ENCODE measurements at regions not wholly inside any gene's neighbourhood (a gene's known extent, or its start where the extent isn't known, plus 50 kb on each side); places are given as distances from the start of the nearest gene placed in this dataset.

- POLR2A ChIA-PET (ENCODE audit: unreplicated experiment) = no interaction called here
These were observed 545.4 kb downstream of the TBC1D22A start for GRCh38 chr22:47307822-47308221.

GRCh38 chr22:47307326-47307725 lies 544.9 kb downstream of the TBC1D22A start:
- ChIA-PET POLR2A (ENCODE audit: unreplicated experiment) (interaction anchor here (0.6 kb wide), 1 partner anchor 428 kb away, joined by 4 read pairs; no protein-coding TSS in a partner anchor), CTCF (interaction anchor here (0.5 kb wide), 1 partner anchor 273 kb away, joined by 5 read pairs; no protein-coding TSS in a partner anchor)
- H3K4me1 ChIP-seq (ENCODE audit: insufficient read depth, low read length) = peaks cover 37% of the 10 kb centered on the region
- DNase-seq (peak; percentile 51), ATAC-seq (peak; percentile 49; the same call in 1 of the 2 replicates)
- H4K20me1 ChIP-seq (ENCODE audit: low read length) = no peaks in the 10 kb centered on the region
- H3K4me2 ChIP-seq (ENCODE audit: low read length) = no peak overlapping the region
- no peaks in the 10 kb centered on the region for H3K36me3 ChIP-seq (ENCODE audit: low read depth, low read length)
- no TSS peak for BruUV-seq (replicated peaks)
- H3K27me3 ChIP-seq (ENCODE audit: low read length) = no peaks in the 10 kb centered on the region
- intact Hi-C loops (cut with micrococcal nuclease) = no loop called here
- no peaks in the 10 kb centered on the region for H3K79me2 ChIP-seq (ENCODE audit: low read length)
- no peaks in the 10 kb centered on the region for H3F3A ChIP-seq (ENCODE audit: low read length, unreplicated experiment)
- no peaks in the 10 kb centered on the region for H3K9me2 ChIP-seq (replicated peaks; ENCODE audit: low read length)
- H3K9me3 ChIP-seq (ENCODE audit: low read length) = no peaks in the 10 kb centered on the region
- H3K4me3 ChIP-seq (ENCODE audit: low read length) = no peak overlapping the region
- no peak overlapping the region for H3K9ac ChIP-seq (ENCODE audit: low read length)
- no peak overlapping the region for H2AFZ ChIP-seq (ENCODE audit: low read length)
- H3K27ac ChIP-seq (ENCODE audit: low read length) = no peak overlapping the region
- TF ChIP-seq EZH2 (IDR thresholded peaks at IDR 0.05; ENCODE audit: low read length, unreplicated experiment) (no peak), EZH2phosphoT487 (IDR thresholded peaks at IDR 0.05; ENCODE audit: borderline replicate concordance, low read length) (no peak)
- TF ChIP-seq, protein P1, sequence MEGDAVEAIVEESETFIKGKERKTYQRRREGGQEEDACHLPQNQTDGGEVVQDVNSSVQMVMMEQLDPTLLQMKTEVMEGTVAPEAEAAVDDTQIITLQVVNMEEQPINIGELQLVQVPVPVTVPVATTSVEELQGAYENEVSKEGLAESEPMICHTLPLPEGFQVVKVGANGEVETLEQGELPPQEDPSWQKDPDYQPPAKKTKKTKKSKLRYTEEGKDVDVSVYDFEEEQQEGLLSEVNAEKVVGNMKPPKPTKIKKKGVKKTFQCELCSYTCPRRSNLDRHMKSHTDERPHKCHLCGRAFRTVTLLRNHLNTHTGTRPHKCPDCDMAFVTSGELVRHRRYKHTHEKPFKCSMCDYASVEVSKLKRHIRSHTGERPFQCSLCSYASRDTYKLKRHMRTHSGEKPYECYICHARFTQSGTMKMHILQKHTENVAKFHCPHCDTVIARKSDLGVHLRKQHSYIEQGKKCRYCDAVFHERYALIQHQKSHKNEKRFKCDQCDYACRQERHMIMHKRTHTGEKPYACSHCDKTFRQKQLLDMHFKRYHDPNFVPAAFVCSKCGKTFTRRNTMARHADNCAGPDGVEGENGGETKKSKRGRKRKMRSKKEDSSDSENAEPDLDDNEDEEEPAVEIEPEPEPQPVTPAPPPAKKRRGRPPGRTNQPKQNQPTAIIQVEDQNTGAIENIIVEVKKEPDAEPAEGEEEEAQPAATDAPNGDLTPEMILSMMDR (conservative IDR thresholded peaks at IDR 0.05; ENCODE audit: low read depth, low read length) = no peak

More at GRCh38 chr22:47307822-47308221, 545.4 kb downstream of the TBC1D22A start:
- Histone ChIP-seq H3K9ac (ENCODE audit: low read length) (no peak overlapping the region), H3K79me2 (ENCODE audit: low read length) (no peaks in the 10 kb centered on the region), H3K27ac (ENCODE audit: low read length) (no peak overlapping the region), H2AFZ (ENCODE audit: low read length) (no peak overlapping the region), H3K9me2 (replicated peaks; ENCODE audit: low read length) (no peaks in the 10 kb centered on the region), H4K20me1 (ENCODE audit: low read length) (no peaks in the 10 kb centered on the region), H3K9me3 (ENCODE audit: low read length) (no peaks in the 10 kb centered on the region), H3K4me3 (ENCODE audit: low read length) (no peak overlapping the region), H3K36me3 (ENCODE audit: low read depth, low read length) (no peaks in the 10 kb centered on the region), H3F3A (ENCODE audit: low read length, unreplicated experiment) (no peaks in the 10 kb centered on the region), H3K4me2 (ENCODE audit: low read length) (no peak overlapping the region), H3K4me1 (ENCODE audit: insufficient read depth, low read length) (peaks cover 37% of the 10 kb centered on the region), H3K27me3 (ENCODE audit: low read length) (no peaks in the 10 kb centered on the region)
- no TSS peak for BruUV-seq (replicated peaks)
- no peak for ATAC-seq
- intact Hi-C loops (cut with micrococcal nuclease) = no loop called here
- no peak for DNase-seq
- CTCF ChIA-PET = no interaction called here
- TF ChIP-seq EZH2phosphoT487 (IDR thresholded peaks at IDR 0.05; ENCODE audit: borderline replicate concordance, low read length) = no peak
- TF ChIP-seq, protein P1 (conservative IDR thresholded peaks at IDR 0.05; ENCODE audit: low read depth, low read length) = no peak
- no peak for TF ChIP-seq EZH2 (IDR thresholded peaks at IDR 0.05; ENCODE audit: low read length, unreplicated experiment)

GRCh38 chr22:47304854-47305253 lies 542.4 kb downstream of the TBC1D22A start:
- Histone ChIP-seq H2AFZ (ENCODE audit: low read length) (no peak overlapping the region), H3F3A (ENCODE audit: low read length, unreplicated experiment) (no peaks in the 10 kb centered on the region), H3K4me1 (ENCODE audit: insufficient read depth, low read length) (peaks cover 15% of the 10 kb centered on the region), H3K36me3 (ENCODE audit: low read depth, low read length) (no peaks in the 10 kb centered on the region), H3K79me2 (ENCODE audit: low read length) (no peaks in the 10 kb centered on the region), H3K27me3 (ENCODE audit: low read length) (no peaks in the 10 kb centered on the region), H4K20me1 (ENCODE audit: low read length) (no peaks in the 10 kb centered on the region), H3K4me3 (ENCODE audit: low read length) (no peak overlapping the region), H3K9ac (ENCODE audit: low read length) (no peak overlapping the region), H3K27ac (ENCODE audit: low read length) (no peak overlapping the region), H3K9me3 (ENCODE audit: low read length) (no peaks in the 10 kb centered on the region), H3K4me2 (ENCODE audit: low read length) (no peak overlapping the region), H3K9me2 (replicated peaks; ENCODE audit: low read length) (no peaks in the 10 kb centered on the region)
- no peak for DNase-seq
- intact Hi-C loops (cut with micrococcal nuclease) = no loop called here
- TF ChIP-seq EZH2phosphoT487 (IDR thresholded peaks at IDR 0.05; ENCODE audit: borderline replicate concordance, low read length) (no peak), EZH2 (IDR thresholded peaks at IDR 0.05; ENCODE audit: low read length, unreplicated experiment) (no peak)
- TF ChIP-seq, protein P1 (conservative IDR thresholded peaks at IDR 0.05; ENCODE audit: low read depth, low read length) = no peak
- CTCF ChIA-PET = no interaction called here
- POLR2A ChIA-PET (ENCODE audit: unreplicated experiment) = no interaction called here
- ATAC-seq = no peak
- BruUV-seq (replicated peaks) = no TSS peak

Data from PC-3 (cell line).